Mesothelial cell of epicardium (in vitro differentiated cells): ENCODE measurements at regions not wholly inside any gene's neighbourhood (a gene's known extent, or its start where the extent isn't known, plus 50 kb on each side); places are given as distances from the start of the nearest gene placed in this dataset.

Experiments
- DNase-seq, 2 experiments: peaks; one replicate each; pipeline ENCODE4 v3.0.0; 2021; ENCODE audit warnings: low spot score in 2 of 2; ENCODE audit not compliant: unreplicated experiment in 2 of 2
- H3K27ac Mint-ChIP-seq: 2 replicates; pipeline ENCODE4 v1.8.0; 2021; ENCODE audit warnings: mixed read lengths
- H3K27me3 Mint-ChIP-seq: 2 replicates; pipeline ENCODE4 v1.8.0; 2021; ENCODE audit warnings: low read depth, mixed read lengths
- H3K36me3 Mint-ChIP-seq: 2 replicates; pipeline ENCODE4 v1.8.0; 2021; ENCODE audit warnings: mixed read lengths
- H3K4me1 Mint-ChIP-seq: 2 replicates; pipeline ENCODE4 v1.8.0; 2021; ENCODE audit warnings: mixed read lengths
- H3K4me3 Mint-ChIP-seq: 2 replicates; pipeline ENCODE4 v1.8.0; 2021; ENCODE audit warnings: mild to moderate bottlenecking, moderate library complexity, mixed read lengths
- H3K9me3 Mint-ChIP-seq: 2 replicates; pipeline ENCODE4 v1.8.0; 2021; ENCODE audit warnings: mixed read lengths
- TF ChIP-seq, protein P1 (sequence below): fragments of 200-600 bp; sonication (generic); IDR thresholded peaks from one replicate; pipeline ENCODE4 v1.5.0; 2021; ENCODE audit warnings: antibody characterized with exemption; ENCODE audit not compliant: unreplicated experiment

DNA sequence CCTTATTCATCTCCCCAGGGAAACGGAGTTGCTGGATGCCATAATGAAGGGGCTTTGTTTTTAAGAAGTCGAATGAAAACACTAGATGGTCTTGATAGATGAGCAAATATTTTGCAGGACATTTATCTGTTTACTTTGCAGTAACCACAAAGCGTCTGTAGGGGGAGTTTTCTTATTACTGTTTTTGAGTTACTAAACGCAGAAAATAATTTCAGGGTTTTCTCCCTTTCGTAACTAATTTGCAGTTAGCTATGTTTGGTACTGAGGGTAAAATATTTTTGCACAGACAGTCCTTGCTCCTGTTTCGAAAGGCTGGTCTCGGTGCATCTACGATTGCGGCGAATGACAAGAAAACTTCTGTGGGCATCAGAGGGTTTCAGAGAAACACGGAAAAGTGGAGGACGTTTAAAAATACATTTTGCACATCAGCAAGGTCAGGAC is 505.6 kb upstream of the MKI67 start:
- no peak overlapping the region for H3K27ac Mint-ChIP-seq

DNA sequence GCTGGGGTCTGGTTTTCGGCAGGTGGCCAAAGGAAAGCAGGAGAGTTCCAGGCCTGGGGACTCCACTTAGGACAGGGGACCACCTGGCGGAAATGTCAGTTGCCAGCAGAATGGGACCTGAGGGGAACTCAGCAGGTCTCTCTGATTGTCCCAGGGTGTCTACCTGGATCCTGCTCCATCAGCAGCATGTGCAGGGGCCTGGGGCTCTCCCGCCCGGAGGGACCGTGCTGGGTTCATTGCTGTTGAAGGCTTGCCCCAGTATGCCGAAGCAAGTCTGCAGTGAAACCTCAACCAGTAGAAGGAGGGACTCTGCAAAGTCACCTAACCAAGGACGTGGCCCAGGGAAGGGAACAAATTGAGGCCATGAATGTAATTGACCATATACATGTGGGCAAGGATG is 506.5 kb upstream of the MKI67 start:
- H3K9me3 Mint-ChIP-seq, result peaks cover 6% of the 10 kb centered on the region
- H3K4me3 Mint-ChIP-seq, result no peak overlapping the region
- no peak for DNase-seq
- peaks cover 12% of the 10 kb centered on the region for H3K4me1 Mint-ChIP-seq
- no peak overlapping the region for H3K27ac Mint-ChIP-seq
- no peaks in the 10 kb centered on the region for H3K36me3 Mint-ChIP-seq
- TF ChIP-seq, protein P1, sequence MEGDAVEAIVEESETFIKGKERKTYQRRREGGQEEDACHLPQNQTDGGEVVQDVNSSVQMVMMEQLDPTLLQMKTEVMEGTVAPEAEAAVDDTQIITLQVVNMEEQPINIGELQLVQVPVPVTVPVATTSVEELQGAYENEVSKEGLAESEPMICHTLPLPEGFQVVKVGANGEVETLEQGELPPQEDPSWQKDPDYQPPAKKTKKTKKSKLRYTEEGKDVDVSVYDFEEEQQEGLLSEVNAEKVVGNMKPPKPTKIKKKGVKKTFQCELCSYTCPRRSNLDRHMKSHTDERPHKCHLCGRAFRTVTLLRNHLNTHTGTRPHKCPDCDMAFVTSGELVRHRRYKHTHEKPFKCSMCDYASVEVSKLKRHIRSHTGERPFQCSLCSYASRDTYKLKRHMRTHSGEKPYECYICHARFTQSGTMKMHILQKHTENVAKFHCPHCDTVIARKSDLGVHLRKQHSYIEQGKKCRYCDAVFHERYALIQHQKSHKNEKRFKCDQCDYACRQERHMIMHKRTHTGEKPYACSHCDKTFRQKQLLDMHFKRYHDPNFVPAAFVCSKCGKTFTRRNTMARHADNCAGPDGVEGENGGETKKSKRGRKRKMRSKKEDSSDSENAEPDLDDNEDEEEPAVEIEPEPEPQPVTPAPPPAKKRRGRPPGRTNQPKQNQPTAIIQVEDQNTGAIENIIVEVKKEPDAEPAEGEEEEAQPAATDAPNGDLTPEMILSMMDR, result no peak
- H3K27me3 Mint-ChIP-seq, result no peaks in the 10 kb centered on the region

More for the DNA sequence above, 505.6 kb upstream of the MKI67 start:
- no peaks in the 10 kb centered on the region for H3K27me3 Mint-ChIP-seq
- no peaks in the 10 kb centered on the region for H3K36me3 Mint-ChIP-seq
- no peak for DNase-seq
- peaks cover 16% of the 10 kb centered on the region for H3K4me1 Mint-ChIP-seq
- TF ChIP-seq, protein P1, result peak; percentile 80
- no peak overlapping the region for H3K4me3 Mint-ChIP-seq
- no peaks in the 10 kb centered on the region for H3K9me3 Mint-ChIP-seq

DNA sequence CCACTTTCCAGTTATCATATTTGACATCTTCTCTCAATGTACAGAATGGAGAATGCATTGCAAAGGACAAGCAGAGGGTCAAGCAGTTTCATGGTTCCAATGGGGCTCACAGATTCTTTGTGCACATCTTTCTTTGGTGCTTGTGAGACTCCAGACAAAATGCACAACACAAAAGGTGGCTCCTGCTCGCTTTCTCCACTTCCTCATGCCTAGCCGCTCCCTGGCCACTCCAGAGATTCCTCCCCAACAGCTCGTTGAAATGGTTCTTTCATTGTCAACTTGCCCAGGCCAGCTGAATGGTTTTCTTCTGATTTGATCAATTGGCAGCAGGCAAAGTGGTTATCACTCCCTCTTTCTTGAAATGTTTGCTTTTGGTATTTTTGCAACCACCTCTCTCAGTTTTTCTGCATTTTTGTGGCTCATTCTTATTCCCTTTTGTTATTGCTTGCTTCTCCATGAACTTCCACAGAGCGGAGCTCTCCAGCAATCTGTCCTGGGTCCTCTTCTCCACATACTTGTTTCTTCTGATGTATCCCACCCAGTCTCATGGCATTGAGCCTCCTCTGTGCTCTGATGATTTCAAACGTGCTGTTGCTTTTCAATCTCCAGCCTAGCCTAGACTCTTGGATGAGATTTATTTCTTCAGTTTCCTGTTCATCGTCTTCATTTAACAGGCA is 507.8 kb upstream of the MKI67 start:
- no peaks in the 10 kb centered on the region for H3K27me3 Mint-ChIP-seq
- no peak overlapping the region for H3K4me3 Mint-ChIP-seq
- TF ChIP-seq, protein P1, result no peak
- peaks cover 12% of the 10 kb centered on the region for H3K4me1 Mint-ChIP-seq
- H3K27ac Mint-ChIP-seq, result no peak overlapping the region
- H3K9me3 Mint-ChIP-seq, result peaks cover 13% of the 10 kb centered on the region
- no peaks in the 10 kb centered on the region for H3K36me3 Mint-ChIP-seq
- DNase-seq, result no peak

DNA sequence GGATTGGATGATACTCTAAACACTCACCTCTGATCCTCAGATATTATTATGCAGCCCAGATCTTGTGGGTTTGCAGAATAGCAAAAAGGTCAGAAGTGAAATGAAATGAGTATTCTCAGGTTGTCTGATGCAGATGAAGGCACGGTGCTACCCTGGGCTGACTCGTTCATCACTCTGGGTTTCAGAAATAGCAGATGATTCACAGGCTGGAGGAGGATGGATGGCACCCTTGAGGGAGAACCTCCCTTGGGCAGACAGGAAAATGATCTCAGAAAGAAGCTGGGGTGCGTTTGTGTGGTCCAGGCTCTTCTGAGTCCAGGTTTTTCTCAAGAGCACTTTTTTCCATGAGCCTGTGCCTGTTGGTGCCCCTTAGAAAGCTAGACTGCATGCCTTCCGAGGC is 515.8 kb upstream of the MKI67 start:
- no peaks in the 10 kb centered on the region for H3K4me1 Mint-ChIP-seq
- peaks cover 17% of the 10 kb centered on the region for H3K9me3 Mint-ChIP-seq
- H3K4me3 Mint-ChIP-seq, result no peak overlapping the region
- TF ChIP-seq, protein P1, result no peak
- no peaks in the 10 kb centered on the region for H3K36me3 Mint-ChIP-seq
- peaks cover 1% of the 10 kb centered on the region for H3K27me3 Mint-ChIP-seq
- H3K27ac Mint-ChIP-seq, result no peak overlapping the region
- DNase-seq, result no peak

DNA sequence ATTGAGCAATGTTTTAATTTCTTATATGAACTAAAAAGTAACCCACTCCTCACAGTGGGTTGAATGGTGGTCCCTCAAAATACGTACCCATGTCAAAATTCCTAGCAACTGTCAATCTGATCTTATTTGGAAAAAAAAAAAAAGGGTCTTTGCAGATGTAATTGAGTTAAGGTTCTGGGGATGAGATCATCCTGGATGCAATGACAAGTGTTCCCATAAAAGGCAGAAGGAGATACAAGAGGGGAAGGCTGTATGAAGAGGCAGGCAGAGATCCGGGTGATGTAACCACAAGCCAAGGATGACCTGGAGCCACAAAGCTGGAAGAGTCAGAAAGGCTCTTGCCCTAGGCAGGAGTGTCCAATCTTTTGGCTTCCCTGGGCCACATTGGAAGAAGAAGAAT is 516.3 kb upstream of the MKI67 start:
- no peak for DNase-seq
- no peaks in the 10 kb centered on the region for H3K36me3 Mint-ChIP-seq
- H3K9me3 Mint-ChIP-seq, result peaks cover 13% of the 10 kb centered on the region
- H3K4me3 Mint-ChIP-seq, result no peak overlapping the region
- no peak overlapping the region for H3K27ac Mint-ChIP-seq
- H3K27me3 Mint-ChIP-seq, result peaks cover 1% of the 10 kb centered on the region
- TF ChIP-seq, protein P1, result no peak
- no peaks in the 10 kb centered on the region for H3K4me1 Mint-ChIP-seq
